BLaER1 treated with 17β-estradiol and CSF1 and Interleukin-3, amounts not matched to agents 10 nM and 100 nM (cell line): ENCODE measurements at regions not wholly inside any gene's neighbourhood (a gene's known extent, or its start where the extent isn't known, plus 50 kb on each side); places are given as distances from the start of the nearest gene placed in this dataset.
A peak's percentile ranks its signal among the peaks of the same experiment; 100 is the strongest.
"Not testable (repeated sequence)": the region's sequence is repeated elsewhere in the genome, so short reads cannot be mapped to it uniquely, and the experiment has no call there.

Experiments
- H3K27ac ChIP-seq, 11 experiments: shearing (Covaris generic); formaldehyde crosslinking; 2 replicates each; pipeline ENCODE4 v1.8.1; 2022
- H3K27me3 ChIP-seq, 11 experiments: shearing (Covaris generic); formaldehyde crosslinking; 2 replicates each; pipeline ENCODE4 v1.8.1; 2022
- H3K36me3 ChIP-seq, 11 experiments: shearing (Covaris generic); formaldehyde crosslinking; 2 replicates each; pipeline ENCODE4 v1.8.1; 2022
- H3K4me1 ChIP-seq, 10 experiments: shearing (Covaris generic); formaldehyde crosslinking; 2 replicates each; pipeline ENCODE4 v1.8.1; 2022
- H3K4me2 ChIP-seq, 11 experiments: shearing (Covaris generic); formaldehyde crosslinking; 2 replicates each; pipeline ENCODE4 v1.8.1; 2022
- H3K4me3 ChIP-seq, 10 experiments: shearing (Covaris generic); formaldehyde crosslinking; 2 replicates each; pipeline ENCODE4 v1.8.1; 2022
- H3K9ac ChIP-seq, 11 experiments: shearing (Covaris generic); formaldehyde crosslinking; 2 replicates each; pipeline ENCODE4 v1.8.1; 2022
- H3K9me3 ChIP-seq, 11 experiments: shearing (Covaris generic); formaldehyde crosslinking; replicated peaks in 1 of 11; 2 replicates each; pipeline ENCODE4 v1.8.1; 2022
- H4K20me1 ChIP-seq, 11 experiments: shearing (Covaris generic); formaldehyde crosslinking; 2 replicates each; pipeline ENCODE4 v1.8.1; 2022
- Cebpa-rat ChIP-seq, 11 experiments: shearing (Covaris generic); IDR thresholded peaks; 2 replicates each; pipeline ENCODE4 v1.8.1; 2022

- peak overlapping the region in 1 of 11 experiments; percentile 46; a peak in 3 of 22 replicates for H3K4me2 ChIP-seq
Observed at GRCh38 chr2:215535125-215535668, 99.3 kb upstream of the FN1 start.

DNA sequence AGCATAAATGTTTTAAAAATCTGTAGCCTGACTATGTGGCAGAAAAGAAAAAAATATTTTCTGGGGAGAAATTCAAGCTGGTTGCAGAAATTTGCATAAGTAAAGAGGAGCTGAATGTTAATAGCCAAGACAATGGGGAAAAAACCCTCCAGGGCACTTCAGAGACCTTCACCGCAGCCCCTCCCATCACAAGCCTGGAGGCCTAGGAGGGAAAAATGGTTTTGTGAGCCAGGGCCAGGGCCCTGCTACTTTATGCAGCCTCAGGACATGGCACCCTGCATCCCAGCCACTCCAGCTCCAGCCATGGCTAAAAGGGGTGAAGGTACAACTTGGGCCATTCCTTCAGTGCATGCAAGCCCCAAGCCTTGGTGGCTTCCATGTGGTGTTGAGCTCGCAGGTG lies 97.8 kb upstream of the FN1 start:
- not testable (repeated sequence) for H3K9ac ChIP-seq, H3K27me3 ChIP-seq, H3K4me3 ChIP-seq, H4K20me1 ChIP-seq, H3K4me2 ChIP-seq, H3K36me3 ChIP-seq, H3K27ac ChIP-seq
- H3K9me3 ChIP-seq = peaks cover 7 to 22% (median 11%) of the 10 kb centered on the region in 11 experiments; a peak in 16 of 22 replicates
- H3K4me1 ChIP-seq = peaks cover 0 to 40% (median 6%) of the 10 kb centered on the region in 10 experiments; a peak in 12 of 20 replicates

More at GRCh38 chr2:215535125-215535668, 99.3 kb upstream of the FN1 start:
- Histone ChIP-seq H3K27me3 (no peaks in the 10 kb centered on the region), H3K27ac (no peak overlapping the region), H3K36me3 (no peaks in the 10 kb centered on the region), H3K4me1 (peaks cover 0 to 40% (median 6%) of the 10 kb centered on the region in 10 experiments; a peak in 12 of 20 replicates), H3K4me3 (no peak overlapping the region), H3K9me3 (peaks cover 7 to 25% (median 11%) of the 10 kb centered on the region in 11 experiments; a peak in 17 of 22 replicates), H3K9ac (no peak overlapping the region), H4K20me1 (no peaks in the 10 kb centered on the region)
- no peak for TF ChIP-seq Cebpa-rat (IDR thresholded peaks at IDR 0.05)

- Histone ChIP-seq H3K9me3 (peaks cover 7 to 20% (median 11%) of the 10 kb centered on the region in 11 experiments; a peak in 16 of 22 replicates), H3K27ac (peak overlapping the region in 1 of 11 experiments; percentile 24; a peak in 2 of 22 replicates), H3K4me2 (peak overlapping the region in 4 of 11 experiments; percentile 13 to 29 (median 25); a peak in 6 of 22 replicates), H4K20me1 (no peaks in the 10 kb centered on the region), H3K4me1 (peaks cover 0 to 39% (median 6%) of the 10 kb centered on the region in 10 experiments; a peak in 12 of 20 replicates), H3K36me3 (no peaks in the 10 kb centered on the region), H3K27me3 (no peaks in the 10 kb centered on the region), H3K4me3 (no peak overlapping the region), H3K9ac (no peak overlapping the region)
- TF ChIP-seq Cebpa-rat (IDR thresholded peaks at IDR 0.05) = no peak
Observed at GRCh38 chr2:215532844-215533243, 97.0 kb upstream of the FN1 start.

GRCh38 chr2:215531284-215531683 lies 95.4 kb upstream of the FN1 start:
- Histone ChIP-seq H3K4me2 (no peak overlapping the region), H3K27me3 (no peaks in the 10 kb centered on the region), H3K27ac (no peak overlapping the region)

GRCh38 chr2:215530191-215530968 lies 94.5 kb upstream of the FN1 start:
- Histone ChIP-seq H3K4me1 (peaks cover 0 to 14% (median 0%) of the 10 kb centered on the region in 10 experiments; a peak in 6 of 20 replicates), H3K4me2 (no peak overlapping the region), H3K27me3 (no peaks in the 10 kb centered on the region), H3K4me3 (no peak overlapping the region), H3K9me3 (peaks cover 7 to 20% (median 11%) of the 10 kb centered on the region in 11 experiments; a peak in 16 of 22 replicates), H3K36me3 (no peaks in the 10 kb centered on the region), H4K20me1 (no peaks in the 10 kb centered on the region), H3K9ac (no peak overlapping the region), H3K27ac (no peak overlapping the region)
- TF ChIP-seq Cebpa-rat (IDR thresholded peaks at IDR 0.05) = no peak

More at GRCh38 chr2:215531284-215531683, 95.4 kb upstream of the FN1 start:
- Histone ChIP-seq H3K4me3 (no peak overlapping the region), H3K36me3 (no peaks in the 10 kb centered on the region), H3K9ac (no peak overlapping the region), H3K9me3 (peaks cover 7 to 20% (median 11%) of the 10 kb centered on the region in 11 experiments; a peak in 16 of 22 replicates), H3K4me1 (peaks cover 0 to 23% (median 0%) of the 10 kb centered on the region in 10 experiments; a peak in 7 of 20 replicates), H4K20me1 (no peaks in the 10 kb centered on the region)
- TF ChIP-seq Cebpa-rat (IDR thresholded peaks at IDR 0.05) = no peak

- Histone ChIP-seq H3K4me3 (no peak overlapping the region), H3K9ac (no peak overlapping the region), H3K4me2 (no peak overlapping the region), H3K36me3 (no peaks in the 10 kb centered on the region), H3K27ac (no peak overlapping the region), H3K4me1 (peaks cover 0 to 10% (median 0%) of the 10 kb centered on the region in 10 experiments; a peak in 6 of 20 replicates), H4K20me1 (no peaks in the 10 kb centered on the region), H3K27me3 (no peaks in the 10 kb centered on the region), H3K9me3 (peaks cover 6 to 12% (median 9%) of the 10 kb centered on the region in 11 experiments; a peak in 16 of 22 replicates)
- TF ChIP-seq Cebpa-rat (IDR thresholded peaks at IDR 0.05) = no peak
Observed at GRCh38 chr2:215529271-215529670, 93.4 kb upstream of the FN1 start.

DNA sequence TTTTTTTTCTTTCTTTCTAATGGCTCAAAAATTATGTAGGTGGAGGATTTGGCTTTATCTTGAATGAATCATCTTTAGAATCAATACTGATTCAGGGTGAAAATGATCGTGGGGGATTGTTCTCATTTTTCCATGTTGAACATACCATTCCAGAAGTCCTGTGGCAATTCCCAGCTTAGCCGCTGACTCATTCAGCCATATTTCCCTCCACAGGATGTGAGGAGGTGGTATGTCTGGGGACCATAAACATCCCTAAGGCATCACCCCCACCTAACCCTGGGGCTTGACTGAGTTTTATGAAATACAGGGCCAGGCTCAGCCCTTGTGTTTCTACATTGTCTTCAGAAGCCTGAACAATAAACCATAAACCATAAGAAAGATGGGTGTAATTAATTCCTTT lies 92.7 kb upstream of the FN1 start:
- Histone ChIP-seq H3K9me3 (peaks cover 0 to 5% (median 2%) of the 10 kb centered on the region in 11 experiments; a peak in 9 of 22 replicates), H3K36me3 (no peaks in the 10 kb centered on the region), H4K20me1 (no peaks in the 10 kb centered on the region), H3K27ac (no peak overlapping the region), H3K4me1 (peaks cover 0 to 10% (median 0%) of the 10 kb centered on the region in 10 experiments; a peak in 6 of 20 replicates), H3K4me3 (no peak overlapping the region), H3K9ac (no peak overlapping the region), H3K4me2 (no peak overlapping the region), H3K27me3 (no peaks in the 10 kb centered on the region)
- no peak for TF ChIP-seq Cebpa-rat (IDR thresholded peaks at IDR 0.05)

GRCh38 chr2:215527736-215528135 lies 91.9 kb upstream of the FN1 start:
- no peak overlapping the region for H3K4me3 ChIP-seq
- no peak for TF ChIP-seq Cebpa-rat (IDR thresholded peaks at IDR 0.05)

GRCh38 chr2:215526341-215526740 lies 90.5 kb upstream of the FN1 start:
- no peak overlapping the region for H3K27ac ChIP-seq
- no peaks in the 10 kb centered on the region for H3K4me1 ChIP-seq
- H3K27me3 ChIP-seq = no peaks in the 10 kb centered on the region
- no peaks in the 10 kb centered on the region for H3K36me3 ChIP-seq
- no peak overlapping the region for H3K4me2 ChIP-seq
- no peak overlapping the region for H3K4me3 ChIP-seq
- no peaks in the 10 kb centered on the region for H3K9me3 ChIP-seq
- H4K20me1 ChIP-seq = no peaks in the 10 kb centered on the region
- H3K9ac ChIP-seq = no peak overlapping the region
- no peak for TF ChIP-seq Cebpa-rat (IDR thresholded peaks at IDR 0.05)

More at GRCh38 chr2:215527736-215528135, 91.9 kb upstream of the FN1 start:
- H3K36me3 ChIP-seq = no peaks in the 10 kb centered on the region
- H4K20me1 ChIP-seq = no peaks in the 10 kb centered on the region
- H3K27ac ChIP-seq = no peak overlapping the region
- H3K9me3 ChIP-seq = no peaks in the 10 kb centered on the region
- no peak overlapping the region for H3K9ac ChIP-seq
- no peaks in the 10 kb centered on the region for H3K27me3 ChIP-seq
- H3K4me1 ChIP-seq = peaks cover 0 to 4% (median 0%) of the 10 kb centered on the region in 10 experiments; a peak in 6 of 20 replicates
- H3K4me2 ChIP-seq = no peak overlapping the region
